ENCODE measurements at regions not wholly inside any gene's neighbourhood (a gene's known extent, or its start where the extent isn't known, plus 50 kb on each side); places are given as distances from the start of the nearest gene placed in this dataset.

DNA sequence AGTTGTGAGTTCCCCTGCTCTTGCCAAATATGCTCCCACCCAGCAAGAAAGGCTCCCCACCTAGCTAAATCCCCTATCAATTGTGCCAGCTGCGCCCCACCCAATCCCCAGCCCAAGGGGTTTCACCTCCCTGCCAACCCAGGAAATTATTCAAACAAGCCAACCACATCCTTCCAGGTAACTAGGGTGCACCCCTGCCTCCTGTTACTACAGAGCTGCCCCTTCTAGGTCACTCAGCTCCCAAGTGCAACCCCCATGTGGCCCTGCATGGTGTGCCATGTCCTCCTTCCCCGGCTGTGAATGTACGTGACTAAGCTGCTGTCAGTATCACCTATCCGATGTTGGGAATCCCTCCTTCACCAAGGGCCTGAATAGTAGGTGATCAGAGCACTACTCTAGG, 91.2 kb upstream of the LDAH start (continued):
- TF ChIP-seq, protein P1, sequence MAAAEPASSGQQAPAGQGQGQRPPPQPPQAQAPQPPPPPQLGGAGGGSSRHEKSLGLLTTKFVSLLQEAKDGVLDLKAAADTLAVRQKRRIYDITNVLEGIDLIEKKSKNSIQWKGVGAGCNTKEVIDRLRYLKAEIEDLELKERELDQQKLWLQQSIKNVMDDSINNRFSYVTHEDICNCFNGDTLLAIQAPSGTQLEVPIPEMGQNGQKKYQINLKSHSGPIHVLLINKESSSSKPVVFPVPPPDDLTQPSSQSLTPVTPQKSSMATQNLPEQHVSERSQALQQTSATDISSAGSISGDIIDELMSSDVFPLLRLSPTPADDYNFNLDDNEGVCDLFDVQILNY (CRISPR knock-in tag; conservative IDR thresholded peaks at IDR 0.05): no peak
- TF ChIP-seq IKZF4 (CRISPR knock-in tag; IDR thresholded peaks at IDR 0.05; ENCODE audit: borderline replicate concordance, low read depth, not compliant biosample characterization) (no peak), ZNF207 (IDR thresholded peaks at IDR 0.05; ENCODE audit: borderline replicate concordance) (no peak), NFYB (CRISPR knock-in tag; IDR thresholded peaks at IDR 0.05) (no peak), HMGA1 (CRISPR knock-in tag; conservative IDR thresholded peaks at IDR 0.05) (no peak), RAD51 (IDR thresholded peaks at IDR 0.05; ENCODE audit: borderline replicate concordance) (no peak), ZSCAN12 (CRISPR knock-in tag; IDR thresholded peaks at IDR 0.05) (no peak)

DNA sequence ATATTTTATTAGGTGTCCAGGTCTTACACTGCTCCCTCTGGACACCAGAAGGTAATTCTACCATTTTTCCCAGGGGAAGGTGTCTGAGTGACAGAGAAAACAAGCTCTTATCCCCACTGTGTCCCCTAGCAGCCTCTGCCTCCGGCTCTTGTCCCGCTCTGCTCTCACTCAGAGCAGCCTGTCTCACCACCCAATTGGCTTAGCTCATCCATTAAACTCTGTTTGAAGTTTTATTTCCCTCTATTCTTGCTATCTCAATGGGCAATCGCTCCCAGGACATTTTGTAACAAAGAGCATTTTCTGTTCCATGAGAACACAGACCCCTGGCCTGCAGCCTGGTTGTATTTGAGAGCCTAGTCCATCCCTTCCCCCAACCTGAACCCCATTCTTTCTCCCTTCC, 90.6 kb upstream of the LDAH start:
- Histone ChIP-seq H3K4me3 (replicated peaks in 1 of 3; ENCODE audit: insufficient read depth in 1 of 3, low read depth in 2 of 3, low read length in 3 of 3) (no peak overlapping the region), H3K4me1 (ENCODE audit: insufficient read depth, low read length) (peaks cover 14% of the 10 kb centered on the region), H3K9ac (ENCODE audit: insufficient read depth, low read depth, low read length) (no peak overlapping the region), H2AFZ (ENCODE audit: low read length) (no peak overlapping the region), H3K4me2 (ENCODE audit: low read depth, low read length) (no peak overlapping the region), H3K27ac (ENCODE audit: extremely low read length, insufficient read depth, low read length) (no peak overlapping the region), H4K20me1 (ENCODE audit: insufficient read depth, low read length) (no peaks in the 10 kb centered on the region), H3K9me3 (ENCODE audit: low read length) (no peaks in the 10 kb centered on the region), H3K27me3 (ENCODE audit: control insufficient read depth in 1 of 2, insufficient read depth in 2 of 2, low read length in 2 of 2) (peaks cover 0 to 13% of the 10 kb centered on the region in 2 experiments; a peak in 4 of 5 replicates), H3K79me2 (ENCODE audit: insufficient read depth, low read length) (no peaks in the 10 kb centered on the region), H3K36me3 (replicated peaks in 1 of 2; ENCODE audit: control insufficient read depth in 1 of 2, insufficient read depth in 2 of 2, low read length in 2 of 2) (no peaks in the 10 kb centered on the region)
- BruUV-seq (replicated peaks): no TSS peak
- ChIA-PET POLR2A (no interaction called here), CTCF (ENCODE audit: low intra/inter-chr PET ratio, low total read pairs) (no interaction called here)
- intact Hi-C loops (cut with micrococcal nuclease; ENCODE audit: unreplicated experiment) (no loop called here), in situ Hi-C loops (cut with HindIII; ENCODE audit: extremely low pct_ligation_motif_present, low pct_unique_long_range_greater_than_20kb) (no loop called here)
- WGBS (ENCODE audit: low lambda C conversion rate): 17% methylated on average over 3 of the region's 3 CpGs
- ATAC-seq (no peak), DNase-seq (ENCODE audit: low spot score) (no peak), FAIRE-seq (no peak)
- TF ChIP-seq, protein P2, sequence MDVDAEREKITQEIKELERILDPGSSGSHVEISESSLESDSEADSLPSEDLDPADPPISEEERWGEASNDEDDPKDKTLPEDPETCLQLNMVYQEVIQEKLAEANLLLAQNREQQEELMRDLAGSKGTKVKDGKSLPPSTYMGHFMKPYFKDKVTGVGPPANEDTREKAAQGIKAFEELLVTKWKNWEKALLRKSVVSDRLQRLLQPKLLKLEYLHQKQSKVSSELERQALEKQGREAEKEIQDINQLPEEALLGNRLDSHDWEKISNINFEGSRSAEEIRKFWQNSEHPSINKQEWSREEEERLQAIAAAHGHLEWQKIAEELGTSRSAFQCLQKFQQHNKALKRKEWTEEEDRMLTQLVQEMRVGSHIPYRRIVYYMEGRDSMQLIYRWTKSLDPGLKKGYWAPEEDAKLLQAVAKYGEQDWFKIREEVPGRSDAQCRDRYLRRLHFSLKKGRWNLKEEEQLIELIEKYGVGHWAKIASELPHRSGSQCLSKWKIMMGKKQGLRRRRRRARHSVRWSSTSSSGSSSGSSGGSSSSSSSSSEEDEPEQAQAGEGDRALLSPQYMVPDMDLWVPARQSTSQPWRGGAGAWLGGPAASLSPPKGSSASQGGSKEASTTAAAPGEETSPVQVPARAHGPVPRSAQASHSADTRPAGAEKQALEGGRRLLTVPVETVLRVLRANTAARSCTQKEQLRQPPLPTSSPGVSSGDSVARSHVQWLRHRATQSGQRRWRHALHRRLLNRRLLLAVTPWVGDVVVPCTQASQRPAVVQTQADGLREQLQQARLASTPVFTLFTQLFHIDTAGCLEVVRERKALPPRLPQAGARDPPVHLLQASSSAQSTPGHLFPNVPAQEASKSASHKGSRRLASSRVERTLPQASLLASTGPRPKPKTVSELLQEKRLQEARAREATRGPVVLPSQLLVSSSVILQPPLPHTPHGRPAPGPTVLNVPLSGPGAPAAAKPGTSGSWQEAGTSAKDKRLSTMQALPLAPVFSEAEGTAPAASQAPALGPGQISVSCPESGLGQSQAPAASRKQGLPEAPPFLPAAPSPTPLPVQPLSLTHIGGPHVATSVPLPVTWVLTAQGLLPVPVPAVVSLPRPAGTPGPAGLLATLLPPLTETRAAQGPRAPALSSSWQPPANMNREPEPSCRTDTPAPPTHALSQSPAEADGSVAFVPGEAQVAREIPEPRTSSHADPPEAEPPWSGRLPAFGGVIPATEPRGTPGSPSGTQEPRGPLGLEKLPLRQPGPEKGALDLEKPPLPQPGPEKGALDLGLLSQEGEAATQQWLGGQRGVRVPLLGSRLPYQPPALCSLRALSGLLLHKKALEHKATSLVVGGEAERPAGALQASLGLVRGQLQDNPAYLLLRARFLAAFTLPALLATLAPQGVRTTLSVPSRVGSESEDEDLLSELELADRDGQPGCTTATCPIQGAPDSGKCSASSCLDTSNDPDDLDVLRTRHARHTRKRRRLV (CRISPR knock-in tag; IDR thresholded peaks at IDR 0.05): no peak
- TF ChIP-seq MTF2 (CRISPR knock-in tag; IDR thresholded peaks at IDR 0.05; ENCODE audit: borderline replicate concordance): no peak
- TF ChIP-seq, protein P3, sequence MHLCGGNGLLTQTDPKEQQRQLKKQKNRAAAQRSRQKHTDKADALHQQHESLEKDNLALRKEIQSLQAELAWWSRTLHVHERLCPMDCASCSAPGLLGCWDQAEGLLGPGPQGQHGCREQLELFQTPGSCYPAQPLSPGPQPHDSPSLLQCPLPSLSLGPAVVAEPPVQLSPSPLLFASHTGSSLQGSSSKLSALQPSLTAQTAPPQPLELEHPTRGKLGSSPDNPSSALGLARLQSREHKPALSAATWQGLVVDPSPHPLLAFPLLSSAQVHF (CRISPR knock-in tag; IDR thresholded peaks at IDR 0.05): no peak
- TF ChIP-seq, protein P4, sequence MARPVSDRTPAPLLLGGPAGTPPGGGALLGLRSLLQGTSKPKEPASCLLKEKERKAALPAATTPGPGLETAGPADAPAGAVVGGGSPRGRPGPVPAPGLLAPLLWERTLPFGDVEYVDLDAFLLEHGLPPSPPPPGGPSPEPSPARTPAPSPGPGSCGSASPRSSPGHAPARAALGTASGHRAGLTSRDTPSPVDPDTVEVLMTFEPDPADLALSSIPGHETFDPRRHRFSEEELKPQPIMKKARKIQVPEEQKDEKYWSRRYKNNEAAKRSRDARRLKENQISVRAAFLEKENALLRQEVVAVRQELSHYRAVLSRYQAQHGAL (CRISPR knock-in tag; IDR thresholded peaks at IDR 0.05; ENCODE audit: not compliant biosample characterization): no peak
- TF ChIP-seq SRSF4 (IDR thresholded peaks at IDR 0.05; ENCODE audit: low read depth, low read length, poor library complexity, severe bottlenecking): no peak
- TF ChIP-seq, protein P5, sequence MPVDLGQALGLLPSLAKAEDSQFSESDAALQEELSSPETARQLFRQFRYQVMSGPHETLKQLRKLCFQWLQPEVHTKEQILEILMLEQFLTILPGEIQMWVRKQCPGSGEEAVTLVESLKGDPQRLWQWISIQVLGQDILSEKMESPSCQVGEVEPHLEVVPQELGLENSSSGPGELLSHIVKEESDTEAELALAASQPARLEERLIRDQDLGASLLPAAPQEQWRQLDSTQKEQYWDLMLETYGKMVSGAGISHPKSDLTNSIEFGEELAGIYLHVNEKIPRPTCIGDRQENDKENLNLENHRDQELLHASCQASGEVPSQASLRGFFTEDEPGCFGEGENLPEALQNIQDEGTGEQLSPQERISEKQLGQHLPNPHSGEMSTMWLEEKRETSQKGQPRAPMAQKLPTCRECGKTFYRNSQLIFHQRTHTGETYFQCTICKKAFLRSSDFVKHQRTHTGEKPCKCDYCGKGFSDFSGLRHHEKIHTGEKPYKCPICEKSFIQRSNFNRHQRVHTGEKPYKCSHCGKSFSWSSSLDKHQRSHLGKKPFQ (CRISPR knock-in tag; IDR thresholded peaks at IDR 0.05; ENCODE audit: insufficient replicate concordance): no peak
- no peak for TF ChIP-seq NFRKB (IDR thresholded peaks at IDR 0.05)

Data from HepG2 (cell line).